GM23338 (cell line): ENCODE measurements at regions not wholly inside any gene's neighbourhood (a gene's known extent, or its start where the extent isn't known, plus 50 kb on each side); places are given as distances from the start of the nearest gene placed in this dataset.

Source experiments
- CREB1 ChIP-seq: fragments of 250-450 bp; sonication (Bioruptor Pico); IDR thresholded peaks from 2 replicates; pipeline ENCODE4 v1.5.0; 2020; ENCODE audit warnings: low read depth, mild to moderate bottlenecking, moderate library complexity
- CTCF ChIP-seq, 2 experiments: fragments of 200-600 bp in 1 of 2; sonication (generic) in 1 of 2; conservative IDR thresholded peaks; 2 replicates each; pipeline versions ENCODE4 v1.5.1 to v1.6.1; 2016 to 2017; ENCODE audit warnings: antibody characterized with exemption in 2 of 2, low read depth in 2 of 2, mild to moderate bottlenecking in 2 of 2, moderate library complexity in 1 of 2
- EZH2 ChIP-seq: fragments of 200-600 bp; sonication (generic); IDR thresholded peaks from one replicate; pipeline ENCODE4 v1.8.0; 2017; ENCODE audit warnings: antibody characterized with exemption, mild to moderate bottlenecking, low read depth; ENCODE audit not compliant: unreplicated experiment
- POLR2AphosphoS5 ChIP-seq: IDR thresholded peaks from 2 replicates; pipeline ENCODE4 v1.6.1; 2016; ENCODE audit warnings: antibody characterized with exemption, low read depth
- REST ChIP-seq: IDR thresholded peaks from one replicate; pipeline ENCODE4 v1.6.1; 2018; ENCODE audit warnings: antibody characterized with exemption; ENCODE audit not compliant: unreplicated experiment
- STAT1 ChIP-seq: IDR thresholded peaks from one replicate; pipeline ENCODE4 v1.6.1; 2016; ENCODE audit warnings: antibody characterized with exemption; ENCODE audit not compliant: unreplicated experiment
- ZNF331 ChIP-seq: fragments of 250-450 bp; sonication (Bioruptor Pico); IDR thresholded peaks from 2 replicates; pipeline ENCODE4 v1.5.0; 2020; ENCODE audit warnings: low read depth, mild to moderate bottlenecking, moderate library complexity

GRCh38 chr6:23655525-23655924 is 470.5 kb upstream of the NRSN1 start:
- TF ChIP-seq POLR2AphosphoS5: no peak
- TF ChIP-seq CTCF (conservative IDR thresholded peaks at IDR 0.05; ENCODE audit: low read depth in 2 of 2): no peak
- TF ChIP-seq REST: no peak
- TF ChIP-seq ZNF331 (CRISPR knock-in tag): no peak
- TF ChIP-seq EZH2: no peak
- TF ChIP-seq CREB1 (CRISPR knock-in tag): no peak
- TF ChIP-seq STAT1: no peak
